ENCODE measurements at regions not wholly inside any gene's neighbourhood (a gene's known extent, or its start where the extent isn't known, plus 50 kb on each side); places are given as distances from the start of the nearest gene placed in this dataset.

- ChIA-PET CTCF (interaction anchor here (0.8 to 0.9 kb wide), 2 partner anchors 10 to 19 kb away, joined by 4 read pairs; no protein-coding TSS in a partner anchor), POLR2A (no interaction called here)
- H3K4me3 ChIP-seq (ENCODE audit: low read depth, low read length), result no peak overlapping the region
- TF ChIP-seq CTCF (IDR thresholded peaks at IDR 0.05; ENCODE audit: insufficient read depth, low read length, missing control alignments), result no peak
- no peak for DNase-seq (ENCODE audit: low read depth, low spot score)
These were observed 779.1 kb downstream of the MECOM start for GRCh38 chr3:168884353-168884903.

GRCh38 chr3:168883145-168883544, 780.4 kb downstream of the MECOM start:
- TF ChIP-seq CTCF (IDR thresholded peaks at IDR 0.05; ENCODE audit: insufficient read depth, low read length, missing control alignments), result no peak
- no peak for DNase-seq (ENCODE audit: low read depth, low spot score)
- ChIA-PET CTCF (interaction anchor here (1.6 kb wide), 1 partner anchor 18 kb away, joined by 4 read pairs; no protein-coding TSS in a partner anchor), POLR2A (no interaction called here)
- H3K4me3 ChIP-seq (ENCODE audit: low read depth, low read length), result no peak overlapping the region

GRCh38 chr3:168881804-168882203, 781.7 kb downstream of the MECOM start:
- DNase-seq (ENCODE audit: low read depth, low spot score), result no peak
- TF ChIP-seq CTCF (IDR thresholded peaks at IDR 0.05; ENCODE audit: insufficient read depth, low read length, missing control alignments), result no peak
- no peak overlapping the region for H3K4me3 ChIP-seq (ENCODE audit: low read depth, low read length)
- ChIA-PET CTCF (interaction anchor here (1.6 kb wide), 1 partner anchor 17 kb away, joined by 4 read pairs; no protein-coding TSS in a partner anchor), POLR2A (no interaction called here)

- no peak for TF ChIP-seq CTCF (IDR thresholded peaks at IDR 0.05; ENCODE audit: insufficient read depth, low read length, missing control alignments)
- ChIA-PET CTCF (interaction anchor here (1.0 to 1.6 kb wide), 3 partner anchors 10 to 17 kb away, joined by 3 to 7 read pairs (median 4); no protein-coding TSS in a partner anchor), POLR2A (no interaction called here)
- DNase-seq (ENCODE audit: low read depth, low spot score), result no peak
- no peak overlapping the region for H3K4me3 ChIP-seq (ENCODE audit: low read depth, low read length)
These were observed 782.9 kb upstream of the GOLIM4 start for GRCh38 chr3:168878655-168879054.

GRCh38 chr3:168877899-168878298, 782.2 kb upstream of the GOLIM4 start:
- ChIA-PET CTCF (interaction anchor here (1.0 to 1.6 kb wide), 3 partner anchors 9 to 16 kb away, joined by 3 to 7 read pairs (median 4); no protein-coding TSS in a partner anchor), POLR2A (no interaction called here)
- no peak for TF ChIP-seq CTCF (IDR thresholded peaks at IDR 0.05; ENCODE audit: insufficient read depth, low read length, missing control alignments)
- H3K4me3 ChIP-seq (ENCODE audit: low read depth, low read length), result no peak overlapping the region
- DNase-seq (ENCODE audit: low read depth, low spot score), result no peak

- ChIA-PET CTCF (interaction anchor here (0.7 to 1.9 kb wide), 3 partner anchors 11 to 948 kb away, joined by 3 to 13 read pairs (median 3); no protein-coding TSS in a partner anchor), POLR2A (no interaction called here)
- TF ChIP-seq CTCF (IDR thresholded peaks at IDR 0.05; ENCODE audit: insufficient read depth, low read length, missing control alignments), result no peak
- H3K4me3 ChIP-seq (ENCODE audit: low read depth, low read length), result no peak overlapping the region
- DNase-seq (ENCODE audit: low read depth, low spot score), result no peak
These were observed 780.8 kb upstream of the GOLIM4 start for GRCh38 chr3:168876346-168877035.

Measured in AG04449 (cell line).